Ishikawa (cell line): ENCODE measurements at regions not wholly inside any gene's neighbourhood (a gene's known extent, or its start where the extent isn't known, plus 50 kb on each side); places are given as distances from the start of the nearest gene placed in this dataset.

ENCODE experiments used
- CEBPB ChIP-seq: IDR thresholded peaks from 2 replicates; pipeline ENCODE4 v1.6.1; 2012
- CREB1 ChIP-seq: IDR thresholded peaks from 2 replicates; pipeline ENCODE4 v1.6.1; 2012; ENCODE audit warnings: low read depth
- EGR1 ChIP-seq: IDR thresholded peaks from 2 replicates; pipeline ENCODE4 v1.6.1; 2012
- EP300 ChIP-seq: IDR thresholded peaks from 2 replicates; pipeline ENCODE4 v1.6.1; 2012; ENCODE audit warnings: borderline replicate concordance
- FOXM1 ChIP-seq: IDR thresholded peaks from 2 replicates; pipeline ENCODE4 v1.6.1; 2012; ENCODE audit warnings: low read depth, borderline replicate concordance
- MAX ChIP-seq: IDR thresholded peaks from 2 replicates; pipeline ENCODE4 v1.6.1; 2012
- NFIC ChIP-seq: IDR thresholded peaks from 2 replicates; pipeline ENCODE4 v1.6.1; 2012
- RAD21 ChIP-seq: IDR thresholded peaks from 2 replicates; pipeline ENCODE4 v1.6.1; 2012; ENCODE audit warnings: low read depth
- REST ChIP-seq: IDR thresholded peaks from 2 replicates; pipeline ENCODE4 v1.6.1; 2012; ENCODE audit warnings: low read depth, mild to moderate bottlenecking
- TAF1 ChIP-seq: IDR thresholded peaks from 2 replicates; pipeline ENCODE4 v1.6.1; 2012; ENCODE audit warnings: low read depth, mild to moderate bottlenecking
- TCF12 ChIP-seq: IDR thresholded peaks from 2 replicates; pipeline ENCODE4 v1.6.1; 2012; ENCODE audit warnings: low read depth
- TEAD4 ChIP-seq: IDR thresholded peaks from 2 replicates; pipeline ENCODE4 v1.6.1; 2012
- USF1 ChIP-seq: IDR thresholded peaks from 2 replicates; pipeline ENCODE4 v1.6.1; 2012
- YY1 ChIP-seq: IDR thresholded peaks from 2 replicates; pipeline ENCODE4 v1.6.1; 2012; ENCODE audit warnings: low read depth
- ZBTB7A ChIP-seq: IDR thresholded peaks from 2 replicates; pipeline ENCODE4 v1.6.1; 2012; ENCODE audit warnings: low read depth

GRCh38 chr4:140242357-140243277 lies 88.6 kb upstream of the MAML3 start:
- TF ChIP-seq FOXM1 (no peak), NFIC (no peak), REST (no peak)

GRCh38 chr4:140240237-140240636 lies 86.3 kb upstream of the MAML3 start:
- TF ChIP-seq CREB1 (no peak), REST (no peak), ZBTB7A (no peak), YY1 (no peak)

- TF ChIP-seq ZBTB7A (no peak), EP300 (no peak), REST (no peak), TAF1 (no peak), CEBPB (no peak), USF1 (no peak), EGR1 (no peak), RAD21 (no peak), NFIC (no peak), TEAD4 (no peak), TCF12 (no peak), MAX (no peak), FOXM1 (no peak)
Measured at GRCh38 chr4:140239311-140239710, 85.3 kb upstream of the MAML3 start.

GRCh38 chr4:140238351-140239056 lies 84.5 kb upstream of the MAML3 start:
- TF ChIP-seq CREB1: no peak
- TF ChIP-seq TAF1: no peak
- TF ChIP-seq FOXM1: no peak
- TF ChIP-seq NFIC: peak; percentile 72

GRCh38 chr4:140237616-140238350 lies 83.8 kb upstream of the MAML3 start:
- TF ChIP-seq RAD21: no peak
